Nephron progenitor cell (in vitro differentiated cells): ENCODE measurements at regions not wholly inside any gene's neighbourhood (a gene's known extent, or its start where the extent isn't known, plus 50 kb on each side); places are given as distances from the start of the nearest gene placed in this dataset.

Experiments used
- DNase-seq: peaks from one replicate; pipeline ENCODE4 v3.0.0; 2021
- H3K27ac Mint-ChIP-seq: 2 replicates; pipeline ENCODE4 v1.8.0; 2021; ENCODE audit warnings: mild to moderate bottlenecking, moderate library complexity, mixed read lengths
- H3K27me3 Mint-ChIP-seq: 2 replicates; pipeline ENCODE4 v1.8.0; 2021; ENCODE audit warnings: mild to moderate bottlenecking, low read depth, mixed read lengths; ENCODE audit not compliant: poor library complexity
- H3K36me3 Mint-ChIP-seq: 2 replicates; pipeline ENCODE4 v1.8.0; 2021; ENCODE audit warnings: low read depth, mixed read lengths
- H3K4me1 Mint-ChIP-seq: 2 replicates; pipeline ENCODE4 v1.8.0; 2021; ENCODE audit warnings: mixed read lengths
- H3K4me3 Mint-ChIP-seq: 2 replicates; pipeline ENCODE4 v1.8.0; 2021; ENCODE audit warnings: mild to moderate bottlenecking, moderate library complexity, mixed read lengths
- H3K9me3 Mint-ChIP-seq: 2 replicates; pipeline ENCODE4 v1.8.0; 2021; ENCODE audit warnings: mild to moderate bottlenecking, moderate library complexity, mixed read lengths
- TF ChIP-seq, protein P1 (sequence below): fragments of 200-600 bp; sonication (generic); IDR thresholded peaks from 2 replicates; pipeline ENCODE4 v1.5.0; 2021; ENCODE audit warnings: antibody characterized with exemption

DNA sequence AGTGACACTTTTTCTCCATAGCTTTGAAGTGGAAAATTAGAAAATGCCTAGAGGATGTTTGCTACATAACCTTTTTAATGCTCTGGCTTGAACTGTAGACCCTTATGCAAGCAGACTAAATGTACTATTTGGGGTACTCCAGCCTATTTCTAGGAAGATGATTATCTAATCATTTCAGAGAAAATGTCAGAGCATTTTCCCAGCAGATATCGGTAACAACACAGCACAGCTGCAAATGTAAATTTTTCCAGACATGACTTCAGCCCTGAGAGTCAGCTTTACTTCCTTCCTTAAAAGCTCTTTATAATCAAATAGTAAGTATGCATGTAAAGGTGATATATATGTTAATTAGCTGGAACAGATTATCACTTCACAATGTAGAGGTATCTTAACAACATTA lies 1647.1 kb downstream of the SUCLG1 start:
- Mint-ChIP-seq H3K9me3 (no peaks in the 10 kb centered on the region), H3K4me3 (no peak overlapping the region), H3K36me3 (no peaks in the 10 kb centered on the region), H3K27ac (no peak overlapping the region), H3K27me3 (no peaks in the 10 kb centered on the region), H3K4me1 (no peaks in the 10 kb centered on the region)
- TF ChIP-seq, protein P1, sequence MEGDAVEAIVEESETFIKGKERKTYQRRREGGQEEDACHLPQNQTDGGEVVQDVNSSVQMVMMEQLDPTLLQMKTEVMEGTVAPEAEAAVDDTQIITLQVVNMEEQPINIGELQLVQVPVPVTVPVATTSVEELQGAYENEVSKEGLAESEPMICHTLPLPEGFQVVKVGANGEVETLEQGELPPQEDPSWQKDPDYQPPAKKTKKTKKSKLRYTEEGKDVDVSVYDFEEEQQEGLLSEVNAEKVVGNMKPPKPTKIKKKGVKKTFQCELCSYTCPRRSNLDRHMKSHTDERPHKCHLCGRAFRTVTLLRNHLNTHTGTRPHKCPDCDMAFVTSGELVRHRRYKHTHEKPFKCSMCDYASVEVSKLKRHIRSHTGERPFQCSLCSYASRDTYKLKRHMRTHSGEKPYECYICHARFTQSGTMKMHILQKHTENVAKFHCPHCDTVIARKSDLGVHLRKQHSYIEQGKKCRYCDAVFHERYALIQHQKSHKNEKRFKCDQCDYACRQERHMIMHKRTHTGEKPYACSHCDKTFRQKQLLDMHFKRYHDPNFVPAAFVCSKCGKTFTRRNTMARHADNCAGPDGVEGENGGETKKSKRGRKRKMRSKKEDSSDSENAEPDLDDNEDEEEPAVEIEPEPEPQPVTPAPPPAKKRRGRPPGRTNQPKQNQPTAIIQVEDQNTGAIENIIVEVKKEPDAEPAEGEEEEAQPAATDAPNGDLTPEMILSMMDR = no peak
- no peak for DNase-seq

GRCh38 chr2:82803307-82803706 lies 1655.8 kb downstream of the SUCLG1 start:
- Mint-ChIP-seq H3K36me3 (no peaks in the 10 kb centered on the region), H3K9me3 (peaks cover 32% of the 10 kb centered on the region), H3K27ac (no peak overlapping the region), H3K4me3 (no peak overlapping the region), H3K4me1 (no peaks in the 10 kb centered on the region), H3K27me3 (no peaks in the 10 kb centered on the region)
- DNase-seq = no peak
- TF ChIP-seq, protein P1 = no peak

- no peaks in the 10 kb centered on the region for H3K4me1 Mint-ChIP-seq
- no peaks in the 10 kb centered on the region for H3K9me3 Mint-ChIP-seq
- no peak overlapping the region for H3K27ac Mint-ChIP-seq
- H3K36me3 Mint-ChIP-seq = no peaks in the 10 kb centered on the region
- no peak for DNase-seq
- H3K27me3 Mint-ChIP-seq = no peaks in the 10 kb centered on the region
- H3K4me3 Mint-ChIP-seq = no peak overlapping the region
- TF ChIP-seq, protein P1 = no peak
These were observed 1661.6 kb downstream of the SUCLG1 start for GRCh38 chr2:82797469-82797868.

GRCh38 chr2:82796132-82796531 lies 1662.9 kb downstream of the SUCLG1 start:
- Mint-ChIP-seq H3K27me3 (no peaks in the 10 kb centered on the region), H3K27ac (no peak overlapping the region), H3K4me1 (no peaks in the 10 kb centered on the region), H3K36me3 (no peaks in the 10 kb centered on the region), H3K4me3 (no peak overlapping the region), H3K9me3 (no peaks in the 10 kb centered on the region)
- DNase-seq = no peak
- TF ChIP-seq, protein P1 = no peak

DNA sequence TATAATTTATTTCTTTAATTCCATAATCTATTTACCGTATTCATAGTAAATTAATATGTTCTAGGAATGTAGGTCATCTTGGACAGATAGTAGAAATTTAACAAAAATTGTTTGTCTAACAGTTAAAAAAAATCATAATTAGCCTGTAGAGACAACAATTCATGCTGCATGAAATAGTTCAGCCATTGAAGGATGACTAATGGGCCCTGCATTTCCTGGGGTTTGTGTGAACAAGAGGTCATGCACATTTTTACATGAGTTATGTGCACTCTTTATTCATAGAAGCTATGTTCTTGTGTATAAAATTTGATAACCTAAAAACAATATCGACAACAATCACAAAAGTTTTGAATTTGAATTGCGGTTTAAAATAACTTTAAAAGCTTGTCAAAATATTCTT lies 1663.6 kb downstream of the SUCLG1 start:
- TF ChIP-seq, protein P1 = no peak
- no peaks in the 10 kb centered on the region for H3K9me3 Mint-ChIP-seq
- H3K36me3 Mint-ChIP-seq = no peaks in the 10 kb centered on the region
- H3K4me1 Mint-ChIP-seq = peaks cover 7% of the 10 kb centered on the region
- no peaks in the 10 kb centered on the region for H3K27me3 Mint-ChIP-seq
- DNase-seq = no peak
- no peak overlapping the region for H3K27ac Mint-ChIP-seq
- no peak overlapping the region for H3K4me3 Mint-ChIP-seq

DNA sequence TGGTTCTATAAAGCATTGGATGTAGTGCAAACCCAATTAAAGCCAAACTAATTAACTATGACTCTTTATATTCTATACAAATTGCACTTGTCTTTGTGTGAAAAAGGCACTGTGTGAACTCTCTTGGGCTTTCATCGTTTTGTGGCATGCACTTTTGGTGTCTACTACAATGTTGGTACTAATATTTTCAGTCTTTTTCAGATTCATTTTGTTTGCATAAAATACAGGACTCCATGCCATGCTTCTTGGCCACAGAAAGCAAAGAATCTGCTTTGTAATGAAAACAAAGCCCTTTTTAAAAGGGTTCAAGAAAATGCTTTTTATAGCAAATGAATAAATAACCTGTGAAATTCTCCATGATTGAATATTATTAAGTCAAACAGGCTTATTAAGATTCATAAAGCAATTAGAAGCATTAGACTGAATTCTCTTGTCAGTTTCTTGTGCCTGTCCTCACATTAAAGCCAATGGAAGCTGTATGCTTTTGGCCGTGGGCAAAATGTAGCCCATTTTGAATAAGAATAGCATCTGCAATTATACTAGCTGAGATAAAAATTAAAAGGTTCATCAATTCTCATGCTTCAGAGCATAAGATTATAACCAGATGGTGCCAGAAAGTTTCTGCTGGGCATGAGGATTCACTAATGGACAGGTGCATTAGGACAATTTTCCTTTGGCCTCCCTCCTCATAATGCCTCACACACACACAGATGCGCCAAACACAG lies 1665.2 kb downstream of the SUCLG1 start:
- DNase-seq = no peak
- Mint-ChIP-seq H3K4me3 (no peak overlapping the region), H3K9me3 (no peaks in the 10 kb centered on the region), H3K27me3 (no peaks in the 10 kb centered on the region), H3K4me1 (peaks cover 11% of the 10 kb centered on the region), H3K36me3 (no peaks in the 10 kb centered on the region), H3K27ac (no peak overlapping the region)
- TF ChIP-seq, protein P1 = no peak
